ENCODE measurements at regions not wholly inside any gene's neighbourhood (a gene's known extent, or its start where the extent isn't known, plus 50 kb on each side); places are given as distances from the start of the nearest gene placed in this dataset.
A peak's percentile ranks its signal among the peaks of the same experiment; 100 is the strongest.
"Not testable (repeated sequence)": the region's sequence is repeated elsewhere in the genome, so short reads cannot be mapped to it uniquely, and the experiment has no call there.

DNA sequence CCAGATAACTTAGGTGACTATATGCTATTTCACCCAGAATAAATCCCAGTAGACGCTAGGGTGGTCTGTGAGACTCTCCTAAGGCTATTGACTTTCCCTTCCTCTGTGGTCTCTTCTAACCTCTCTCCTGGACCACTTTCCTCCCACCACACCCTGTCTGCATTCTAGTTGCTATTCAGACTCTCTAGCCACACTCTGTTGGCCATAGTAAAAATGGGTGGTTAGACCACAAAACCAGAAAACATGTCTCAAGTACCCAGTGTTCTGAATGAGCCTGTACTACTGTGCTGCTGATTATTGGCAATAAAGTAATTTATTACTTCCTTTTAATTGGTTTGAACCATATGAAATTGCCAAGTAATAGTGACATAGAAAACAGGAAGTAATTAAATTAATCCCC, 240.8 kb downstream of the KIF20B start:
- FAIRE-seq, result no peak
- DNase-seq (ENCODE audit: extremely low spot score, insufficient read length, low read depth), result no peak

GRCh38 chr10:89944138-89944537, 242.7 kb downstream of the KIF20B start:
- DNase-seq (ENCODE audit: extremely low spot score, insufficient read length, low read depth), result no peak
- FAIRE-seq, result no peak

GRCh38 chr10:89946106-89946505, 244.7 kb downstream of the KIF20B start:
- FAIRE-seq (no peak), DNase-seq (ENCODE audit: extremely low spot score, insufficient read length, low read depth) (no peak)

DNA sequence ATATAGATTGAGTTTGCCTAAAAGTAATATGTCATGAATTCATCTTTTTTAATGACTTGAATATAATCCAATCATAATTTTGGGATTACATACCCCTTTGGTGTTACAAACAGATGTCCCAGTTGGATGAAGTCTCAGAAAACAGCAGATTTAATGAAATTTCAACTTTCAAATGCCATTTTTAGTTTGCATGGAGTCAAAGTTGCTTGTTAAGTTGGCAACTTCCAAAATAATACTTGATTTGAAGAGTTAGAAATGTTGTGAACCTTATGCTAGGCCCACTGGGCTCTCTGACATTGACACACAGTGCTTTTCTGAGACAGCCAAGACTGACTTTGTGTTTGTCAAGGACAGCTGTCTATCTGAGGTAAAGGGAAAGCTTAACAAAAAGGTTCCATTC, 248.1 kb downstream of the KIF20B start:
- DNase-seq (ENCODE audit: extremely low spot score, insufficient read length, low read depth) (no peak), FAIRE-seq (no peak)

GRCh38 chr10:89952325-89952724, 250.9 kb downstream of the KIF20B start:
- no peak for FAIRE-seq

GRCh38 chr10:89952751-89953150, 251.4 kb downstream of the KIF20B start:
- no peak for DNase-seq (ENCODE audit: extremely low spot score, insufficient read length, low read depth)
- no peak for FAIRE-seq

More at GRCh38 chr10:89952325-89952724, 250.9 kb downstream of the KIF20B start:
- DNase-seq (ENCODE audit: extremely low spot score, insufficient read length, low read depth), result no peak

GRCh38 chr10:89954061-89954460, 252.7 kb downstream of the KIF20B start:
- DNase-seq (ENCODE audit: extremely low spot score, insufficient read length, low read depth) (no peak), FAIRE-seq (no peak)

GRCh38 chr10:89954787-89955566, 253.6 kb downstream of the KIF20B start:
- DNase-seq (ENCODE audit: extremely low spot score, insufficient read length, low read depth) (peak; percentile 15), FAIRE-seq (peak; percentile 50)

GRCh38 chr10:89959433-89960110, 258.2 kb downstream of the KIF20B start:
- DNase-seq (ENCODE audit: extremely low spot score, insufficient read length, low read depth) (no peak), FAIRE-seq (peak; percentile 5)

- FAIRE-seq (no peak), DNase-seq (ENCODE audit: extremely low spot score, insufficient read length, low read depth) (no peak)
Measured at GRCh38 chr10:89963451-89964102, 262.2 kb downstream of the KIF20B start.

- DNase-seq (ENCODE audit: extremely low spot score, insufficient read length, low read depth), result no peak
Measured at GRCh38 chr10:89966211-89966610, 264.8 kb downstream of the KIF20B start.

DNA sequence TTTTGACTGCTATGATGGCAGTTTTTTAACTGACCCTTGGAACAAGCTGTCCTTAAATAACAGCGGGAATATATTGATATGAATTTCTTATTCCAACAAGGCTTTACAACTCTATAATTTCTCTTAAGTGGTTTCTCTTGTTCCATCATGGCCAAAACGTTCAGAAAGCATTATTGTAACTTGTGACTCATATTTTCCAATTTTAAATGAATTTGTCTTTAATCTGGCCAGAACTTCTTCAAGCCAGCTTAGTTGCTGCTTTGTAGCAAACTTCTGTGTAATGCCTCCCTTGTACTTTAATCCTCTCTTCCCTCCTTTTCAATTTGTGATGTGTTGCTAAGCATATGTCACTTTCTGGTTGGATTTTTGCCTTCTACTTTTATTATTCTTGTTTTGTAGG, 271.9 kb downstream of the KIF20B start:
- FAIRE-seq (no peak), DNase-seq (ENCODE audit: extremely low spot score, insufficient read length, low read depth) (no peak)

More at GRCh38 chr10:89966211-89966610, 264.8 kb downstream of the KIF20B start:
- no peak for FAIRE-seq

GRCh38 chr10:89975071-89975470, 273.7 kb downstream of the KIF20B start:
- DNase-seq (ENCODE audit: extremely low spot score, insufficient read length, low read depth), result no peak
- FAIRE-seq, result no peak

- FAIRE-seq (no peak), DNase-seq (ENCODE audit: extremely low spot score, insufficient read length, low read depth) (no peak)
Measured at GRCh38 chr10:89975771-89976170, 274.4 kb downstream of the KIF20B start.

GRCh38 chr10:89978081-89978480, 276.7 kb downstream of the KIF20B start:
- FAIRE-seq (no peak), DNase-seq (ENCODE audit: extremely low spot score, insufficient read length, low read depth) (no peak)

DNA sequence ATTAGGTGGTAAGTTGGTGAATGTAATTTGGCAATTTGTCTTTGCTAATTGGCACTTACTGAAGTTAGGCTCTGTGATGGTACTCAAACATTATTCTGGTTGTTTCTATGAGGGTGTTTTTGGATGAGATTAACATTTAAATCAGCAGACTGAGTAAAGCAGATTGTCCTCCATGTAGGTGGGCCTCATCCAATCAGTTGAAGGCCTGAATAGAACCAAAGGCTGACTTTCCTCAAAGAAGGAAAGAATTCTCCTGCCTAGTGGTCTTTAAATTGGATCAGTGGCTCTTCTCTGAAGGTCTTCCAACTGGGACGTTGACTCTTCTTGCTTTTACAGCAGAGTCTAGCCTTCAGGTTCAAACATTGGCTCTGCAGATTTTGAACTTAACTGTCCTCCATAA, 278.3 kb downstream of the KIF20B start:
- DNase-seq (ENCODE audit: extremely low spot score, insufficient read length, low read depth), result no peak
- FAIRE-seq, result no peak

DNA sequence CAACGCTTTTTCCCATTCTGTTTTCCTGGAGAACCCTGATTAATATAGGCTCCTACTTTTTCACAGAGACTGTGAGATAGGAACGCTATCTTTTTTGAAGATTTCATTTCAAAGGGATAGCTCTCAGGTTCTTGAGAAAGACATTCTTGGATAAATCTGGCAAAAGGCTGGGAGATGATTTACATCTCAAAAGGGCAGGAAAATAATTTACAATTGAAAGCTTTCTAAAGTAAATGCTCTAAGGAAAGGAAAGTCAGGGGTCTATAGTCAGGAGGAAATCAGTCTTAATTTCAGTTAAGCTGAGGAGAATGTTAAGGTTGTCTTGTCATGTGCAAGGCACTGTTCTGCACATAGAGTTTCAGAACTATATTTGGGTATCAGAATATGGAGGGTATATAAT, 278.8 kb downstream of the KIF20B start:
- FAIRE-seq (no peak), DNase-seq (ENCODE audit: extremely low spot score, insufficient read length, low read depth) (no peak)

GRCh38 chr10:89981891-89982290, 280.5 kb downstream of the KIF20B start:
- no peak for DNase-seq (ENCODE audit: extremely low spot score, insufficient read length, low read depth)
- no peak for FAIRE-seq

DNA sequence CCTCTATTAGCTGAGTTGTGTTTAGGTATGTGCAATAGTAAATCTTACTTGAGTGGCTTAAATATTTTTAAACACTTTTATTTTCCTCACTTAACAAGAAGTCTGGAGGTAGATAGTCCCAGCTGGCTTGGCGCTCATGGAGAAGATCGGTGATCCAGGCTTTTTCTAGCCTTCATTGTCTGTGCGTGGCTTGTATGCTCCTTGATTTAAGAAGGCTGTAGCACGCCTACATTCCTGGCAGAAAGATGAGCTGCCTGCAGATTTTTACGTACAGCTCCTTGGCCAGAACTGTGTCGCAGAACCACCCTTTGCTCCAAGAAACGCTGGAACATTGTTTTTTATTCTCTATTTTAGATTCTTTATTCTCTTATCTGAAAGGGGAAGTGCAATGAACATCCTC, 284.1 kb downstream of the KIF20B start:
- DNase-seq (ENCODE audit: extremely low spot score, insufficient read length, low read depth) (no peak), FAIRE-seq (no peak)

- DNase-seq (ENCODE audit: extremely low spot score, insufficient read length, low read depth); FAIRE-seq: not testable (repeated sequence)
Measured at GRCh38 chr10:89988361-89988760, 287.0 kb downstream of the KIF20B start.

GRCh38 chr10:89992575-89992974, 291.2 kb downstream of the KIF20B start:
- FAIRE-seq (no peak), DNase-seq (ENCODE audit: extremely low spot score, insufficient read length, low read depth) (no peak)

Data from GM18507 (cell line).